ENCODE measurements at regions not wholly inside any gene's neighbourhood (a gene's known extent, or its start where the extent isn't known, plus 50 kb on each side); places are given as distances from the start of the nearest gene placed in this dataset.

DNA sequence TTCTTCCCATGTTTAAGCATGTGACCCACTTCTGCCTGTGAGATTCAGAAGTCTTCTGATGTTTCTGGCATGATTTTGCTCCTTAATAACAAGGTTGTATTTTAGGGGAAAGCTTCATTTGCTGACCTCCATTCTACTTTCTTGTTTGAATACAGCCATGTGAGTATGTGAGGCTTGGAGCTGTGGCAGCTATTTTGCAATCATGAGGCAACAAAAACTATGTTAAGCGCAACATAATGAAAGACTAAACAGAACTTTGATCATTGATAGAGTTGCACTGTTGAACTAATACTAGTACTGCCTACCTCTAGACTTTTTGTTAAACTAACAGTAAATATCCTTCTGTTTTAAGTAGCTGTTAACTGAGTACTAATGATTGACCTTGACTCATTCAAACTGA is 203.8 kb upstream of the FAM3C start:
- no peak for TF ChIP-seq CTCF (IDR thresholded peaks at IDR 0.05; ENCODE audit: low read length)
- TF ChIP-seq EZH2phosphoT487 (IDR thresholded peaks at IDR 0.05; ENCODE audit: low read length) = no peak

All from MM.1S (cell line).